ENCODE measurements at regions not wholly inside any gene's neighbourhood (a gene's known extent, or its start where the extent isn't known, plus 50 kb on each side); places are given as distances from the start of the nearest gene placed in this dataset.

- no peak for DNase-seq (ENCODE audit: low read depth, low spot score)
- no peaks in the 10 kb centered on the region for H3K36me3 ChIP-seq (ENCODE audit: control insufficient read depth in 2 of 2, extremely low read depth in 1 of 2, insufficient read depth in 2 of 2, low read length in 2 of 2)
- no peak for TF ChIP-seq MYC (IDR thresholded peaks at IDR 0.05; ENCODE audit: low read depth, low read length)
- TF ChIP-seq FOS (IDR thresholded peaks at IDR 0.05; ENCODE audit: borderline replicate concordance, insufficient read depth, low read length) = no peak
- H3K4me3 ChIP-seq (replicated peaks in 1 of 3; ENCODE audit: insufficient read depth in 1 of 3, low read depth in 1 of 3, low read length in 3 of 3) = no peak overlapping the region
- H2AFZ ChIP-seq (ENCODE audit: low read depth, low read length) = no peak overlapping the region
- ChIA-PET POLR2A (no interaction called here), CTCF (no interaction called here)
- H3K4me2 ChIP-seq (ENCODE audit: insufficient read depth, low read length) = no peak overlapping the region
- no peaks in the 10 kb centered on the region for H3K79me2 ChIP-seq (ENCODE audit: control insufficient read depth, insufficient read depth, low read length)
- intact Hi-C loops (cut with micrococcal nuclease) = no loop called here
- no peak for FAIRE-seq
- no peaks in the 10 kb centered on the region for H4K20me1 ChIP-seq (replicated peaks; ENCODE audit: control insufficient read depth, extremely low read depth, insufficient read depth, low read length)
- no peak overlapping the region for H3K27ac ChIP-seq (ENCODE audit: insufficient read depth, low read depth, low read length)
- BruUV-seq (replicated peaks) = no TSS peak
- no peaks in the 10 kb centered on the region for H3K27me3 ChIP-seq (ENCODE audit: control insufficient read depth in 2 of 2, insufficient read depth in 2 of 2, low read length in 2 of 2)
- H3K4me1 ChIP-seq (ENCODE audit: control insufficient read depth, extremely low read depth, insufficient read depth, low read length) = no peaks in the 10 kb centered on the region
- no peak overlapping the region for H3K9ac ChIP-seq (replicated peaks; ENCODE audit: extremely low read depth, insufficient read depth, low read length)
- dilution Hi-C loops (cut with MboI; ENCODE audit: extremely low pct_ligation_motif_present, low sequenced_read_pairs) = no loop called here
- H3K9me1 ChIP-seq (replicated peaks; ENCODE audit: control insufficient read depth, extremely low read depth, insufficient read depth, low read length) = no peaks in the 10 kb centered on the region
- H3K9me3 ChIP-seq (replicated peaks; ENCODE audit: control insufficient read depth, insufficient read depth, low read length) = no peaks in the 10 kb centered on the region
Measured at GRCh38 chr15:61742591-61742990, 317.7 kb downstream of the VPS13C start.

- FAIRE-seq = no peak
- no peak for DNase-seq (ENCODE audit: low read depth, low spot score)
- H3K9me3 ChIP-seq (replicated peaks; ENCODE audit: control insufficient read depth, insufficient read depth, low read length) = no peaks in the 10 kb centered on the region
- no peak overlapping the region for H2AFZ ChIP-seq (ENCODE audit: low read depth, low read length)
- no peak overlapping the region for H3K4me2 ChIP-seq (ENCODE audit: insufficient read depth, low read length)
- intact Hi-C loops (cut with micrococcal nuclease) (no loop called here), dilution Hi-C loops (cut with MboI; ENCODE audit: extremely low pct_ligation_motif_present, low sequenced_read_pairs) (no loop called here)
- no peaks in the 10 kb centered on the region for H3K9me1 ChIP-seq (replicated peaks; ENCODE audit: control insufficient read depth, extremely low read depth, insufficient read depth, low read length)
- no peaks in the 10 kb centered on the region for H3K4me1 ChIP-seq (ENCODE audit: control insufficient read depth, extremely low read depth, insufficient read depth, low read length)
- BruUV-seq (replicated peaks) = no TSS peak
- no peak overlapping the region for H3K4me3 ChIP-seq (replicated peaks in 1 of 3; ENCODE audit: insufficient read depth in 1 of 3, low read depth in 1 of 3, low read length in 3 of 3)
- H3K79me2 ChIP-seq (ENCODE audit: control insufficient read depth, insufficient read depth, low read length) = no peaks in the 10 kb centered on the region
- H3K27ac ChIP-seq (ENCODE audit: insufficient read depth, low read depth, low read length) = no peak overlapping the region
- no peak overlapping the region for H3K9ac ChIP-seq (replicated peaks; ENCODE audit: extremely low read depth, insufficient read depth, low read length)
- CTCF ChIA-PET = interaction anchor here (0.7 to 0.9 kb wide), 2 partner anchors 22 to 97 kb away, joined by 3 to 4 read pairs; no protein-coding TSS in a partner anchor
- POLR2A ChIA-PET = no interaction called here
- H4K20me1 ChIP-seq (replicated peaks; ENCODE audit: control insufficient read depth, extremely low read depth, insufficient read depth, low read length) = no peaks in the 10 kb centered on the region
- H3K36me3 ChIP-seq (ENCODE audit: control insufficient read depth in 2 of 2, extremely low read depth in 1 of 2, insufficient read depth in 2 of 2, low read length in 2 of 2) = no peaks in the 10 kb centered on the region
- no peak for TF ChIP-seq JUN (IDR thresholded peaks at IDR 0.05; ENCODE audit: borderline replicate concordance, insufficient read depth, insufficient read length, low read depth)
- TF ChIP-seq MYC (IDR thresholded peaks at IDR 0.05; ENCODE audit: low read depth, low read length) = no peak
- no peak for TF ChIP-seq GATA2 (IDR thresholded peaks at IDR 0.05; ENCODE audit: insufficient read depth, insufficient read length, low read depth, low read length)
- TF ChIP-seq POLR2A (IDR thresholded peaks at IDR 0.05; ENCODE audit: low read depth, low read length) = no peak
- TF ChIP-seq POLR2AphosphoS5 (IDR thresholded peaks at IDR 0.05; ENCODE audit: insufficient read depth, low read depth, low read length) = no peak
- TF ChIP-seq MAX (IDR thresholded peaks at IDR 0.05; ENCODE audit: insufficient read depth, insufficient read length) = no peak
- TF ChIP-seq FOS (IDR thresholded peaks at IDR 0.05; ENCODE audit: borderline replicate concordance, insufficient read depth, low read length) = no peak
- no peak for TF ChIP-seq CTCF (IDR thresholded peaks at IDR 0.05; ENCODE audit: extremely low read depth in 1 of 2, insufficient read depth in 1 of 2, low read depth in 1 of 2, low read length in 2 of 2)
- TF ChIP-seq EZH2 (IDR thresholded peaks at IDR 0.05; ENCODE audit: borderline replicate concordance, low read depth, low read length, severe bottlenecking) = no peak
- no peaks in the 10 kb centered on the region for H3K27me3 ChIP-seq (ENCODE audit: control insufficient read depth in 2 of 2, insufficient read depth in 2 of 2, low read length in 2 of 2)
Measured at GRCh38 chr15:61736790-61737189, 323.5 kb downstream of the VPS13C start.
